ENCODE measurements at regions not wholly inside any gene's neighbourhood (a gene's known extent, or its start where the extent isn't known, plus 50 kb on each side); places are given as distances from the start of the nearest gene placed in this dataset.

- Histone ChIP-seq H3K79me2 (ENCODE audit: insufficient read depth, low read depth, low read length) (no peaks in the 10 kb centered on the region), H3K27ac (ENCODE audit: low read depth, low read length, poor library complexity, severe bottlenecking) (no peak overlapping the region), H3K9me3 (ENCODE audit: low read length) (no peaks in the 10 kb centered on the region), H3K9me2 (ENCODE audit: insufficient read depth, low read length) (no peaks in the 10 kb centered on the region), H3K36me3 (ENCODE audit: insufficient read depth, low read length) (no peaks in the 10 kb centered on the region), H4K20me1 (ENCODE audit: insufficient read depth, low read length) (no peaks in the 10 kb centered on the region), H3K4me2 (ENCODE audit: low read length) (no peak overlapping the region), H3K4me1 (ENCODE audit: insufficient read depth, low read length, poor library complexity, severe bottlenecking) (no peaks in the 10 kb centered on the region), H2AFZ (ENCODE audit: low read length) (no peak overlapping the region), H3K4me3 (ENCODE audit: low read depth, low read length, poor library complexity, severe bottlenecking) (no peak overlapping the region)
- DNase-seq (ENCODE audit: low spot score): no peak
- ChIA-PET CTCF (ENCODE audit: unreplicated experiment) (no interaction called here), POLR2A (no interaction called here)
- BruUV-seq (replicated peaks): no TSS peak
- TF ChIP-seq EZH2phosphoT487 (IDR thresholded peaks at IDR 0.05; ENCODE audit: borderline replicate concordance, low read depth, low read length): no peak
- no peak for TF ChIP-seq CTCF (conservative IDR thresholded peaks at IDR 0.05; ENCODE audit: low read length)
- intact Hi-C loops (cut with micrococcal nuclease; ENCODE audit: unreplicated experiment): no loop called here
These were observed 1554.0 kb downstream of the KCNT2 start for GRCh38 chr1:195054217-195054687.

GRCh38 chr1:195053478-195053877 is 1554.8 kb downstream of the KCNT2 start:
- no peak overlapping the region; the same call in 1 of the 2 replicates for H3K4me2 ChIP-seq (ENCODE audit: low read length)
- no peak for DNase-seq (ENCODE audit: low spot score)
- H3K36me3 ChIP-seq (ENCODE audit: insufficient read depth, low read length): no peaks in the 10 kb centered on the region
- TF ChIP-seq EZH2phosphoT487 (IDR thresholded peaks at IDR 0.05; ENCODE audit: borderline replicate concordance, low read depth, low read length): no peak
- TF ChIP-seq CTCF (conservative IDR thresholded peaks at IDR 0.05; ENCODE audit: low read length): no peak
- H2AFZ ChIP-seq (ENCODE audit: low read length): no peak overlapping the region
- ChIA-PET POLR2A (no interaction called here), CTCF (ENCODE audit: unreplicated experiment) (no interaction called here)
- no peaks in the 10 kb centered on the region for H3K79me2 ChIP-seq (ENCODE audit: insufficient read depth, low read depth, low read length)
- no peaks in the 10 kb centered on the region for H3K9me2 ChIP-seq (ENCODE audit: insufficient read depth, low read length)
- intact Hi-C loops (cut with micrococcal nuclease; ENCODE audit: unreplicated experiment): no loop called here
- H3K4me1 ChIP-seq (ENCODE audit: insufficient read depth, low read length, poor library complexity, severe bottlenecking): no peaks in the 10 kb centered on the region
- no peak overlapping the region for H3K27ac ChIP-seq (ENCODE audit: low read depth, low read length, poor library complexity, severe bottlenecking)
- no peaks in the 10 kb centered on the region for H3K9me3 ChIP-seq (ENCODE audit: low read length)
- no peaks in the 10 kb centered on the region for H4K20me1 ChIP-seq (ENCODE audit: insufficient read depth, low read length)
- no peak overlapping the region for H3K4me3 ChIP-seq (ENCODE audit: low read depth, low read length, poor library complexity, severe bottlenecking)
- BruUV-seq (replicated peaks): no TSS peak

GRCh38 chr1:195047772-195048171 is 1560.5 kb downstream of the KCNT2 start:
- intact Hi-C loops (cut with micrococcal nuclease; ENCODE audit: unreplicated experiment): no loop called here
- Histone ChIP-seq H2AFZ (ENCODE audit: low read length) (no peak overlapping the region), H3K4me2 (ENCODE audit: low read length) (no peak overlapping the region), H3K79me2 (ENCODE audit: insufficient read depth, low read depth, low read length) (no peaks in the 10 kb centered on the region), H3K4me3 (ENCODE audit: low read depth, low read length, poor library complexity, severe bottlenecking) (no peak overlapping the region), H3K9me2 (ENCODE audit: insufficient read depth, low read length) (no peaks in the 10 kb centered on the region), H3K4me1 (ENCODE audit: insufficient read depth, low read length, poor library complexity, severe bottlenecking) (no peaks in the 10 kb centered on the region), H4K20me1 (ENCODE audit: insufficient read depth, low read length) (no peaks in the 10 kb centered on the region), H3K36me3 (ENCODE audit: insufficient read depth, low read length) (no peaks in the 10 kb centered on the region), H3K27ac (ENCODE audit: low read depth, low read length, poor library complexity, severe bottlenecking) (no peak overlapping the region), H3K9me3 (ENCODE audit: low read length) (no peaks in the 10 kb centered on the region)
- CTCF ChIA-PET (ENCODE audit: unreplicated experiment): no interaction called here
- POLR2A ChIA-PET: interaction anchor here (0.6 to 0.8 kb wide), 2 partner anchors 9 to 474 kb away, joined by 3 to 4 read pairs; no protein-coding TSS in a partner anchor
- BruUV-seq (replicated peaks): no TSS peak
- no peak for TF ChIP-seq CTCF (conservative IDR thresholded peaks at IDR 0.05; ENCODE audit: low read length)
- TF ChIP-seq EZH2phosphoT487 (IDR thresholded peaks at IDR 0.05; ENCODE audit: borderline replicate concordance, low read depth, low read length): no peak
- DNase-seq (ENCODE audit: low spot score): no peak
